HPDE6-E6E7 (cell line): ENCODE measurements at regions not wholly inside any gene's neighbourhood (a gene's known extent, or its start where the extent isn't known, plus 50 kb on each side); places are given as distances from the start of the nearest gene placed in this dataset.

Experiments
- DNase-seq: peaks from one replicate; pipeline ENCODE4 v3.0.0; 2011; ENCODE audit warnings: missing footprints; ENCODE audit errors: extremely low spot score

DNA sequence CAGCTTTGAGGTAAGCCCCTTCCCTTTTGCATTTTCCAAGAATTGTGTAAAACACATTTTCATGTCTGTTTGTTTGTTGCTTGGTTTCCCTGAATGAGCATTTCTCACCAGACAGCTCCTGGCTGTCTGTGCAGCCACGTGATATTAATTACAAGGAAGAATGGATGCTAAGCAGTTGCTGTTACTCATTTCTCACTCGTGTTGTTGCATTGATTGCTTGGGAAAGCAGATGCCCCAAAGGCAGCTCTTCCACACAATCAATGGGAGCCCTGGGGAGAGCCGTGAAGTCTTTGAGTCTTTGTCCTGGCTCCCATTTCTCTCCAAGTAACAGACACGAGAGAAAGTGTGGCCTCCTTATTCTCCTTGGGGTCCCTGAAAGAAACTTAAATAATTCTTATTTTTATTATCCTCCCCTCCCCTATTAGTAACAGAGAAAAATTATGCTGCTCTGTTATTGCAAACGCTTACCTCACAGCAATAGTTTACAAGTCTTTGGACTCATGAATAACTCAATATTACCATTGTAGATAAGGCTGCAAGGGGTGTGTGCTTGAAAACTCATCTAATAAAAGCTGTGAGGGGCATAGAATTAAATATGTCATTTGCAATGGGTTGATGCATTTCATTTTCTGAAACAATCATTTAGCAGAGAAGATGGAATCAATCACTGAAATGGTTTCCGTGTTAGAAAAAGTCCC lies 127.7 kb upstream of the CAMK1G start:
- no peak for DNase-seq

DNA sequence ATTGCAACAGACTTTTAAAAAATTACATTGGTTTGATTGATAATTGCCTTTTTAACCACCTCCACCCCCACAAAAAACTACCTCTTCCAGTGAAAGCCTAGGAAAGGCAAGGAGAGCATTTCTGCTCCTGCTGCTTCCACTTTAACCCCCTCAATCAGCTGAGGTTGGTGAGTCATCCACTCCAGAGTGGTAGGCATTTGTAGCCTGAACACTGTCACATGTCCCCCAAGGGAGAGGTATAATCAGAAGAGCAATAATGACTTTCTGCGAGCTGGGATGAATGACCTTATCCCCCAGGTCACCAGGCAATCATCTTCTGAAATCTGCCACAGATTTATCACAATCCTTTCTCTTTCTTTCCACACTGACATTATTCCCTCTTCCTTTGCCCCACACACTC lies 126.6 kb upstream of the CAMK1G start:
- no peak for DNase-seq

GRCh38 chr1:209457401-209458125 lies 126.0 kb upstream of the CAMK1G start:
- no peak for DNase-seq

DNA sequence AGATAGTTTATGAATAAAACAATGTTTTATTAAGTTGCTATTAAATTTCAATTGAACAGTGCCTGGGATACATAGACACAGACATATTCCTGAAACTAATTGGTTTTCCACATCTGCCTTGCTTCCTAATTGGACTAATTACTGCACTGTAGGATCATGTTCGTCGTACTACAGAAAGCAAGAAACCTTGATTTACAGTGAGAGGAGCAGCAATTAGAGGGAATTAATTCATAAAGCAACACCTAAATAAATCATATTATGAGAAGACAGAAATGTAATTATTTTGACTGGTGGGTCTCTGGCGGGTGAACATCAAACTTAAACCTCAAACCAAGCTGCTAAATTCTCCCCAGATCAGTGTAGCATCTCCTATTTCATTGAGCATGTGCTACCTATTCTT lies 124.6 kb upstream of the CAMK1G start:
- DNase-seq = no peak

- DNase-seq = no peak
These were observed 122.3 kb upstream of the CAMK1G start for GRCh38 chr1:209461168-209461567.

- DNase-seq = no peak
These were observed 121.1 kb upstream of the CAMK1G start for GRCh38 chr1:209462433-209462832.

- no peak for DNase-seq
These were observed 120.1 kb upstream of the CAMK1G start for GRCh38 chr1:209463441-209463840.

GRCh38 chr1:209473025-209473424 lies 110.5 kb upstream of the CAMK1G start:
- DNase-seq = no peak

DNA sequence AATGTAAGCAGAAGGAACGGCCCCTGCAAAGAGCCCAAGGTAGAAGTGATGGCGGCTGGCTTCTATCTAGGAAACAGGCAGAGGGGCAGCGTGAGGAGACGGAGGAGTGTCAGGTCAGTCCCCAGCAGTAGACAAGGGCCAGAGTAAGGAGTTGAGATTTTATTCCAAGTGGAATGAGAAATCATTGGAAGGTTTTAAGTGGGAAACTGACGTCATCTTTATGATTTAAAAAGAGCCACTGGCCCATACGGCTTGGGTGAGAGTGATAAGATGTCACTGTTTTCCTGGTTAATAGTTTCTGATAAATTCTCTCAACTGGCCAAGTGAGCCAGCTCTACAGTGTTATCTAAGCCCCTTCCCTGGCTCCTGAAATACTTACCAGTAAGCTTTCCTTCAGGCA lies 103.2 kb upstream of the CAMK1G start:
- no peak for DNase-seq

- no peak for DNase-seq
These were observed 99.8 kb upstream of the CAMK1G start for GRCh38 chr1:209483691-209484090.

DNA sequence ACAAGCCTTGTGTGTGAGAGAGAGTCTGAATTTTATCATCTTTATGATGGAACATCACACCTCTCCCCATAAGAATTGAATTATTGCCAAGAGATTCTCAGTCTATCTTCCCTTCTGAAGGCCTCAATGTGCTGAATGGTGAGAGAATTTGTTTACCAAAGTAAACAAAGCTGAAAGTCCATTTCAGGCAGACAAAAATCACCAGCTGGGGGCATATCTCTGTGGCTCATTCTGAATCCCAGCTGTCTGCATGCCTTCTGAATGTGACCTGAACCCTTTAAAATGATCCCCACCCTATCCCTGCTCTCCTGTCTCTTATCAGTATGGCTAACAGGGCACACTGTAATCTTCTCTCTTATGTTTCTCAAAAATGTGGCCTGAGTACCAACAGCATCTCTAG lies 99.1 kb upstream of the CAMK1G start:
- DNase-seq = no peak

DNA sequence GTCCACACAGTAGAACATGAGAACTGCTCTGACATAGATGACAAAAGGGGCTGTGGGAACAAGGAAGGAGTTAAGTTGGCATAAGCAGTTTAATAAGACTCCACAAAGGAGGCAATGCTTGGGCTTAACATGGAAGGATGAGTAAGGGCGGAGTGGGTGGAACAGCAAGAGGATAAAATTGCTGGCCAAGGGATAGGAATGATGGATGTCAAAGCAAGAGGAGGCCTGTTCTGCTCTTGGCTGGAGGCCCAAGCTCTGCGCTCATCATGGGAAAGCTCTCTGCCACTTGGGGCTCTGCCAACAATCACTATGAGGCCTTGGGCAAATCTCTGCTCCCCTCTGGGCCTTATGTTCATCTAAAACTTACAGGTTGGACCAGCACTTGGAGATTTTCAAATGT lies 98.3 kb upstream of the CAMK1G start:
- DNase-seq = peak; percentile 79

DNA sequence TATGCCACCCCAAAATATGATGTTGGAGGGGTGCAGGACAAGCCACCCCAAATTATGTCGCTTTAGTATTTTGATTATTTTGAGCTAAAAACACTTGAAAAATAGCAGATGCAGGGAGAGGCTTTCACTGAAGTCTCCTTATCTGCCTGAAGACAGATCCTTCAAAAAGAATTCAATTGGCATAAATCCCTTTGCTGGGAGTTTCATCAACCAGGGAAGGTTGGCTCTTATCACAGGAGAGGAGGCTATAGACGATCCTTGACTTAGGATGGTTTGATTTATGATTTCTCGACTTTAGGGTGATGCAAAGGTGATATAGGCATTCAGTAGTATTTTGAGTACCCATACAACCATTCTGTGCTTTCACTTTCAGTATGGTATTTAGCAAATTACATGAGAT lies 97.8 kb upstream of the CAMK1G start:
- DNase-seq = no peak

- DNase-seq = no peak
These were observed 96.5 kb upstream of the CAMK1G start for GRCh38 chr1:209486861-209487593.

DNA sequence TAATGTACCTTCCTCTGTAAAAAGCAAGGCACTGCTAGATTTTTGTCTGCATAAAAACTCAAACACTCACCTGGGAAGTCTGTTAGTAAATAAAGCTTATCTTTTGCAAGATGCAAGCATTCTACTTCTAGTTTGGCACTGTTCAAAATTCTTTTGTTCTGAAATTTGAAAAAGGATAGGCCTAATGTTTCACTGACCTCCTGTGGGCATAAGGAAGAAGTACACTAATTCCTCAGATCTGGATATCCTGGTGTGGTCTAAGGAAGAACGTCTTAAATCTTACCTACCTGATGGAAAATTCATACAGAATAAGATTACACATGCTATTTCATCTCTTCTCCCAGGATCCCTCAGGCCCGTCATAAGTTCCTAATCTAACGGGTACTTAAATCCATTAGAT lies 93.5 kb upstream of the CAMK1G start:
- peak; percentile 36 for DNase-seq

- no peak for DNase-seq
These were observed 92.5 kb upstream of the CAMK1G start for GRCh38 chr1:209491031-209491430.

DNA sequence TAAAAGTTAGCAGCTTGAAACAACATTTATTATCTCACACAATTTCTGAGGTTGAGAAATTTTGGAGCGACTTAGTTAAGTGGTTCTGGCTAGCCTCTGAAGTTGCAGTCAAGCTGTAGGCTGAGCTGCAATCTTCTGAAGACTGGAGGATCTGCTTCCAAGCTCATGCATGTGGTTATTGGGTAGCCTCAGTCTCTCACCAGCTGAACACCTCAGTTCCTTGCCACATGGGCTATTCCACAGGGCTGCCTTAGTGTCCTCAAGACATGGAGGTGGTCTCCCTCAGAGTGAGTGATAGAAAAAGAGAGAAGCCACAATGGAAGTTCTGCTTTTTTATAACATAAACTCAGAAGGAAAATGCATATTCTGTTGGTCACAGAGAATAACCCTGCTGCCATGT lies 92.0 kb upstream of the CAMK1G start:
- DNase-seq = no peak

DNA sequence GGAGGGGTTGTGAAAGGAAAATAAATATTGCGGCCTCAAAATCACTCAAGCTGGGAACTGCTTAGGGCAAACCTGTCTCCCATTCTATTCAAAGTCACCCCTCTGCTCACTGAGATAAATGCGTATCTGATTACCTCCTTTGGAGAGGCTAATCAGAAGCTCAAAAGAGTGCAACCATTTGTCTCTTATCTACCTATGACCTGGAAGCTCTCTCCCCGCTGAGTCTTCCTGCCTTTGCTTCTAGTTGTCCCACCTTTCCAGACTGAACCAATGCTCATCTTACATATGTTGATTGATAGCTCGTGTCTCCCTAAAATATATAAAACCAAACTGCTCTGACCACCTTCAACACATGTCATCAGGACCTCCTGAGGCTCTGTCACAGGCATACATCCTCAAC lies 91.6 kb upstream of the CAMK1G start:
- DNase-seq = no peak

DNA sequence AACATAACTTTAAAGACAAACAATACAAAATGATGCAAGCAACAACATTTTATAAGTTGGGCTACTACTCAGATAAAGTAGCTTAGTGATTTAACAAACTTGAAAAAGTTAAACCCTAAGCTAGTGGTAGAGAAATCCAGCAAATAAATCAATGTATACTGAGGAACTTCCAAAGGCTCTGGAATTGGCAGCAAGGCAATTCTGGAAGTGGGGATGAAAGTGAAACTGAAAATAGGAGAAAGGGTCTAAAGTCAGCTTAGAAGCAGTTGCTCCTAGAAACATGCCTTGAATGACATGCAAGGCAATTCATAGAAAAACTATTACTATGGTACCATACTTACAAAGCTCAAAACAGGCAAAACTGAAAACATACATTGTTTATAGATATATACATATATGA lies 90.0 kb upstream of the CAMK1G start:
- DNase-seq = no peak

- DNase-seq = no peak
These were observed 85.8 kb upstream of the CAMK1G start for GRCh38 chr1:209497729-209498128.

DNA sequence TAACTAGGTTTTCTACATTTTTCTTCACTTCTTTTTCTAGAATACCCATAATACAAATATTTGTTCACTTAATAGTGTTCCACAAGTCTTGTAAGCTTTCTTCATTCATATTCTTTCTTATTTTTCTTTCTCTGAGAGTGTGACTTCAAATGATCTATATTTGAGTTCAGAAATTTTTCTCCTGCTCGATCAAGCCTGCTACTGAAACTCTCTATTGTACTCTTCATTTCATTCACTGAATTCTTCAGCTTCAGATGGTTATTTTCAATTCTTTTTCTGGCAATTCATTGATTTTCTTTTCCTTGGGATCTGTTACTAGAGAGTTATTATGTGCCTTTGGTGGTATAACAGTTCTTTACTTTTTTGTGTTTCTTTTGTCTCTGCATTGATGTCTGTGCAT lies 82.5 kb upstream of the CAMK1G start:
- DNase-seq = no peak

GRCh38 chr1:209503196-209503595 lies 80.3 kb upstream of the CAMK1G start:
- DNase-seq = no peak

GRCh38 chr1:209504571-209504970 lies 78.9 kb upstream of the CAMK1G start:
- DNase-seq = no peak
